Liver (tissue), 3 donors: ENCODE measurements at regions not wholly inside any gene's neighbourhood (a gene's known extent, or its start where the extent isn't known, plus 50 kb on each side); places are given as distances from the start of the nearest gene placed in this dataset.

Source experiments
- CTCF ChIP-seq: fragments of 150-350 bp; IDR thresholded peaks from 2 replicates; pipeline ENCODE4 v1.5.1; 2017; ENCODE audit warnings: improper control_type of control experiment, low read depth, low read length; ENCODE audit not compliant: missing input control
- FOXA1 ChIP-seq: IDR thresholded peaks from 2 replicates; pipeline ENCODE4 v1.6.1; 2016; ENCODE audit warnings: antibody characterized with exemption
- RAD21 ChIP-seq, 2 donors: IDR thresholded peaks; 2 replicates each; pipeline ENCODE4 v1.6.1; 2016; ENCODE audit warnings: antibody characterized with exemption in 2 of 2, mild to moderate bottlenecking in 2 of 2
- REST ChIP-seq: IDR thresholded peaks from 2 replicates; pipeline ENCODE4 v1.6.1; 2016; ENCODE audit warnings: antibody characterized with exemption, mild to moderate bottlenecking
- SP1 ChIP-seq: IDR thresholded peaks from 2 replicates; pipeline ENCODE4 v1.6.1; 2018; ENCODE audit warnings: antibody characterized with exemption, mild to moderate bottlenecking
- TAF1 ChIP-seq: conservative IDR thresholded peaks from 2 replicates; pipeline ENCODE4 v1.6.1; 2016; ENCODE audit warnings: antibody characterized with exemption, mild to moderate bottlenecking
- donor health status: healthy.
- donor health status: healthy.

GRCh38 chr9:79501546-79501945 lies 70.2 kb upstream of the TLE4 start:
- no peak for TF ChIP-seq CTCF
- no peak for TF ChIP-seq TAF1
- no peak for TF ChIP-seq FOXA1
- TF ChIP-seq REST, result no peak
- TF ChIP-seq SP1, result no peak
- no peak for TF ChIP-seq RAD21 (IDR thresholded peaks at IDR 0.05)
